ENCODE measurements at regions not wholly inside any gene's neighbourhood (a gene's known extent, or its start where the extent isn't known, plus 50 kb on each side); places are given as distances from the start of the nearest gene placed in this dataset.

DNA sequence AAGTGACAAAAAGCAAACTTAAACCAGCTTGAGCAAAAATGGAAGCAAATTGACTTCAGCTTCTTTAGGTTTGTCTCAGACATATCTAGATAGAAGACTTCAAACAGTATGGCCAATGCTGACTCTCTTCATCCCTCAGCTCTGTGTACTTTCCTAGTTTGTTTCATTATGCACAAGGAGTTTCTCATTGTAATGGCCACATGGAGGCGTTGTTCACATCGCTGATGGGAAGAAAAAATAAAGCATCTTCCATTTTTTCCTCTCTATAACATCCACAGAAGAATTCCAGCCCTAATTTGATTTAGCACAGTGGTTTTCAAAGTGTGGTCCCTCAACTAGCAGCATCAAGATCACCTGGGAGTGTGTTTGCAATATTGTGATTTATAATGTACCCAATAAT lies 397.5 kb upstream of the PRKX start:
- DNase-seq (ENCODE audit: low read depth), result no peak
- no peak for TF ChIP-seq CTCF (IDR thresholded peaks at IDR 0.05; ENCODE audit: control insufficient read depth, insufficient read depth, low read depth, low read length, missing control alignments)
- no peak overlapping the region for H3K4me3 ChIP-seq (ENCODE audit: control insufficient read depth, low read depth, low read length)

DNA sequence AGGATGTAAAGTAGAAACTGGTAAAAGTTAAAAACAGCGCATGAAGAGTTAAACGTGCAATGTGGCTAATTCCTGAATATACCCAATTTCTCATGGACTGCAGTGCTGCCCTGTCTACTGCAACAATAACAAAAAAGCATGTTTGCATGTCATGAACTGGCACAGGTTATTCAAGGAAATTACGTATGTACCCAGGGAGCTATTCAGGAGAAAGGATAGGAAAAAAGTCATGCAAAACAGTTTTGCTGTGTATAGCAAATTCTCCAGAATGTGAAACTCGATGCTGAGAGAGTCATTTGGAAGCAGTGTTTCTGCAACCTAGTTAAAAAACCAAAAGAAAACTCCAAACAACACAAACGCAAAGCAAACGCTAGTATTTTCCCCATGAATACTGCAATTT lies 381.5 kb upstream of the PRKX start:
- DNase-seq (ENCODE audit: low read depth), result no peak
- no peak overlapping the region for H3K4me3 ChIP-seq (ENCODE audit: control insufficient read depth, low read depth, low read length)
- TF ChIP-seq CTCF (IDR thresholded peaks at IDR 0.05; ENCODE audit: control insufficient read depth, insufficient read depth, low read depth, low read length, missing control alignments), result no peak

DNA sequence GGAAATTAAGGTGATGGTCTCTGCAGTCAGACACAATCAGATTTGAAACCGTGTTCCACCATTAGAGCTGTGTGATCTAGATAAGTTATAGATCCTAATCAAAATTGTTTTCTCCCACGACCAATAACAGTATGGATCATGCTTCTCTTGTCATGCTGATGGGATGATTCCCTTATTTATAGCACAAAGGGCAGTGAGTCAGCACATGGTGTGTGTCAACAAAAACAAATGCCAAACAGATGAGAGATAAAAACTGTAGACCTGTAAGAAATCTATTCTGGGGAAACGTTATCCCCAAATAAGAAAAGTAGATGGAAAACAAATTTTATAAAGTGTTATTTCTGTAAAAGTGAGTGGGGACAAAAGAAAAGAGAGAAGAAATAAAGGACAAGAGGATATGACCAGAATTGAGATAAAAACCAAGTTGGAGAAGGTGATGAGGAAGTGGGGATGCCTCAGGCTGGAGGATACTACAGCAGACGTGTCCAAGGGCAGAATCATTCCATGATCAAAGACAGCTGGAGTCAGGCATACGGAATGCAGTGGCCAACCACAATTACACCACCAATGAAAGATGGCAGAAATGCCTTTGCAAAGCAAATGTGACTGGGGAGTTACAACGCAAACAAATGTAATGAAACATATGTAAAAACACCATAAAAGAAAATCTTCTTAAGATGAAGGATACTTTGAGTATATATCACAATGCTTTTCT lies 377.8 kb upstream of the PRKX start:
- TF ChIP-seq CTCF (IDR thresholded peaks at IDR 0.05; ENCODE audit: control insufficient read depth, insufficient read depth, low read depth, low read length, missing control alignments), result no peak
- no peak for DNase-seq (ENCODE audit: low read depth)
- no peak overlapping the region for H3K4me3 ChIP-seq (ENCODE audit: control insufficient read depth, low read depth, low read length)

GRCh38 chrX:4059893-4060292 lies 346.4 kb upstream of the PRKX start:
- DNase-seq (ENCODE audit: low read depth), result no peak
- no peak overlapping the region for H3K4me3 ChIP-seq (ENCODE audit: control insufficient read depth, low read depth, low read length)
- no peak for TF ChIP-seq CTCF (IDR thresholded peaks at IDR 0.05; ENCODE audit: control insufficient read depth, insufficient read depth, low read depth, low read length, missing control alignments)

DNA sequence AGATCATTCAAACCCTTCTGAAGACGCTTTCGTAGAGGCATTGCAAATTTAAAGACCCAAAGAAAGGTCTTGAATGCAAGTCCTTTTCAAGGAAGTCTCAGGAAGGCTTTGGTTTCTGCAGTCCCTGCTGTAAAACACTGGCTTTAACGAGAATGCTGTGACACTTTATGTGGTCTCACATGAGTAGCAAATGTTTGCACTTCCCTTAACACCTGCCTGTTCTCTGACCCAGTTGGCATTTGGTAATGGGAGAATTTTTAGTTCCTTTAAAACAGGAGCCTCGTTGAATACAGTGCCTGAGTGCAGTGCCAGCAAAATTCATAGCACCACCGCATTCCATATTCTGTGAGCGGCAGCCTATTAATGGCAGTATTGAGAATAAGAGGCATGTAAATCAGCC lies 330.5 kb upstream of the PRKX start:
- TF ChIP-seq CTCF (IDR thresholded peaks at IDR 0.05; ENCODE audit: control insufficient read depth, insufficient read depth, low read depth, low read length, missing control alignments), result no peak
- no peak overlapping the region for H3K4me3 ChIP-seq (ENCODE audit: control insufficient read depth, low read depth, low read length)
- no peak for DNase-seq (ENCODE audit: low read depth)

GRCh38 chrX:4035874-4036273 lies 322.4 kb upstream of the PRKX start:
- no peak for DNase-seq (ENCODE audit: low read depth)
- TF ChIP-seq CTCF (IDR thresholded peaks at IDR 0.05; ENCODE audit: control insufficient read depth, insufficient read depth, low read depth, low read length, missing control alignments), result no peak
- H3K4me3 ChIP-seq (ENCODE audit: control insufficient read depth, low read depth, low read length), result no peak overlapping the region
